ENCODE measurements at regions not wholly inside any gene's neighbourhood (a gene's known extent, or its start where the extent isn't known, plus 50 kb on each side); places are given as distances from the start of the nearest gene placed in this dataset.

GRCh38 chr13:80123945-80124344 is 217.0 kb downstream of the SPRY2 start:
- DNase-seq (no peak), ATAC-seq (ENCODE audit: low read depth in 2 of 2) (no peak)
- no peaks in the 10 kb centered on the region for H3K27me3 Mint-ChIP-seq
- no peaks in the 10 kb centered on the region for H3K9me3 Mint-ChIP-seq
- H3K36me3 Mint-ChIP-seq, result no peaks in the 10 kb centered on the region
- no peaks in the 10 kb centered on the region for H3K4me1 Mint-ChIP-seq
- H3K4me3 Mint-ChIP-seq, result no peak overlapping the region
- H3K27ac Mint-ChIP-seq, result no peak overlapping the region

GRCh38 chr13:80121038-80121437 is 219.9 kb downstream of the SPRY2 start:
- ATAC-seq (ENCODE audit: low read depth in 2 of 2) (no peak), DNase-seq (no peak)
- H3K4me3 Mint-ChIP-seq, result no peak overlapping the region
- H3K9me3 Mint-ChIP-seq, result no peaks in the 10 kb centered on the region
- H3K27ac Mint-ChIP-seq, result no peak overlapping the region
- no peaks in the 10 kb centered on the region for H3K36me3 Mint-ChIP-seq
- H3K4me1 Mint-ChIP-seq, result no peaks in the 10 kb centered on the region
- H3K27me3 Mint-ChIP-seq, result no peaks in the 10 kb centered on the region

DNA sequence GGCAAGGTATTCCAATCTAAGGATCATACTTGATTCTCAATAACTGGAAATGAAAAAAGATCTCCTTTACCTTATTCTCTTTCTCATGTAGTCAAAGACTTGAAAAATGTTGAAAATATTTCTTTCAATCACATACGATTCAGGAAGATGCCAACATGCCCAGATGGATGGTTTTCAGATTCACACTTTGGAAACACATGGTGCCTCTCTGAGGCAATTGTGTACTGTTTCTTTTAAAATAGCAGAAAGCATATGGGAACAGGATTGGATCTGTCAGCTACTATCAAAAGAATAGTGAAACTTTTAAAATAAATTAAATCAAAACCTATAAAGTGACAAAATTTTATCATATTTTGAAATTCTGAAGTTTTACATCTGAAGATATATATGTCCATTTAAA is 222.4 kb downstream of the SPRY2 start:
- H3K36me3 Mint-ChIP-seq, result no peaks in the 10 kb centered on the region
- no peak overlapping the region for H3K27ac Mint-ChIP-seq
- no peak overlapping the region for H3K4me3 Mint-ChIP-seq
- H3K27me3 Mint-ChIP-seq, result no peaks in the 10 kb centered on the region
- no peaks in the 10 kb centered on the region for H3K9me3 Mint-ChIP-seq
- H3K4me1 Mint-ChIP-seq, result no peaks in the 10 kb centered on the region
- DNase-seq (no peak), ATAC-seq (ENCODE audit: low read depth in 2 of 2) (no peak)

DNA sequence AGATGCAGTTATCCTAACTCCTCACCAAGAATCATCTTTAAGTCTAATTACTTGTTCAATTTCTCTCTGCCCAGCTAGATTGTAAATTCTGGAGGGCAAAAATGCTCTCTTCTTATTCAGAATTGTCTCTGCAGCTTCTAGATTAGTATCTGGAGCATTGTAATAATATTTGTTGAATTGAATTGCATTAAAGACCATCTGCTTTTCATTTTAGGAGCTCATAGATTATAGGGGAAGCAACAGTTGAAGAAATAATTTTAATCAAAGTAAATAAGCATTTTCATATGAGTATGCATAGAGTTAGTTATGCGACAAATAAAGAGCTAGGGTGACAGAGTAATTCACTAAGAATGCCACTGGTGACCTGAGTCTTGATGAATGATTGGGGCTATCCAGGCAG is 222.8 kb downstream of the SPRY2 start:
- no peaks in the 10 kb centered on the region for H3K4me1 Mint-ChIP-seq
- no peaks in the 10 kb centered on the region for H3K27me3 Mint-ChIP-seq

DNA sequence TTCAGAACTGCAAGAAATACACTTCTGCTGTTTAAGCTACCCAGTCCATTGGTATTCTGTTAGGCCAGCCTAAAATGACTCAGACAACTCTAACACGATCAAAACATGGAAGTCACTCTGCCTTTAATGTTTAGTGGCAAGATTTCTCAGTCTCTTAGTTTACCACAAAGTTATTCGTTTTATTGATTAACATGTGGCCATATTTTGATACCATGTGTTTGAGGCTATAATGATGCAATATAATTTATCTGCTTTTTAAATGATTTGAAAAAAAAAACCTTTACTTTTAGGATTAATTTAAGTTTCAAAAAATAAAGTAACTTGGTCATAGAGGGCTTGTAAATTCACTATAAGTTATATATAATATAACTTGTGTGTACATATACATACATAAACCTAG is 223.4 kb downstream of the SPRY2 start:
- no peak overlapping the region for H3K27ac Mint-ChIP-seq
- no peak for DNase-seq

More for the DNA sequence above, 222.8 kb downstream of the SPRY2 start:
- DNase-seq, result no peak
- no peak for ATAC-seq (ENCODE audit: low read depth in 2 of 2)
- H3K4me3 Mint-ChIP-seq, result no peak overlapping the region
- no peaks in the 10 kb centered on the region for H3K36me3 Mint-ChIP-seq
- H3K9me3 Mint-ChIP-seq, result no peaks in the 10 kb centered on the region
- H3K27ac Mint-ChIP-seq, result no peak overlapping the region

DNA sequence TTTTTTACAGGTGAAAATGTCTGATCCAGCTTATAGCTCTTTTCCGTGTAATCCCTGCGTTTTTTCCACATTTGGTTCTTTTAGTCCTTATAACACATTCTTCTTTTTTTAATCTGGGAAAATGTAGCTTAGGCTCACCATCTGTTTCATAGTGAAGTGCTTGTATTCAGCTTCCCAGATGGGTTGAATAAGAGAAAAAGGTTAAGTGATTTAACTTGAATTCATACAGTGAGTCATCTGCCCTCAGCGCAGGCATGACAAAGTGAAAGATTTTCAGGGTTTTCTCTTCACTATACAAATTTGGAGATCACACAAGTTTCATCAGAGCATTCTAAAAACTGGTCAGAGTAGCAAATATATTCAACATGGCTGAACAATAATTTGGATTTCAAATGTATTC is 224.8 kb downstream of the SPRY2 start:
- H3K27ac Mint-ChIP-seq, result peak overlapping the region in 1 of 6 donors; percentile 51

More for the DNA sequence above, 223.4 kb downstream of the SPRY2 start:
- H3K4me1 Mint-ChIP-seq, result no peaks in the 10 kb centered on the region
- no peaks in the 10 kb centered on the region for H3K9me3 Mint-ChIP-seq
- H3K27me3 Mint-ChIP-seq, result no peaks in the 10 kb centered on the region
- H3K4me3 Mint-ChIP-seq, result no peak overlapping the region
- H3K36me3 Mint-ChIP-seq, result no peaks in the 10 kb centered on the region
- ATAC-seq (ENCODE audit: low read depth in 2 of 2), result no peak

DNA sequence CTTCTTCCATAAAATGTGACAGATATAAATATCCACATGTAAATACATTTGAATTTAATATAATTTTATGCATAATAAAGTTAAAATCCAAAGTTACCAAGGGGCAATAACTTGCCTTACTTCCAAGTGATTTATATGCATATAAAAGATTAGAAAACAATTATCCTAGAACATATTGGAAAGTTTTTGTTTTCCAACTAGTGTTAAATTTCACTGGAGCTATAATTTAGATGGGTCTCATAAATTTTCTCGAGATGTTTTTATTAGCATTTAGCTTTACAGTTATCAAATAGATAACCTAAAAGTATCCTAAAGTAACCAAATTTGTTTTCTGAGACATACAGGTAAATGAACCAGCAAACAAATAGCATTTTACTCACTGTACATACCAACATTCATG is 225.3 kb downstream of the SPRY2 start:
- H3K9me3 Mint-ChIP-seq, result no peaks in the 10 kb centered on the region
- no peak for ATAC-seq (ENCODE audit: low read depth in 2 of 2)

More for the DNA sequence above, 224.8 kb downstream of the SPRY2 start:
- ATAC-seq (ENCODE audit: low read depth in 2 of 2) (no peak), DNase-seq (no peak)
- H3K4me1 Mint-ChIP-seq, result no peaks in the 10 kb centered on the region
- no peaks in the 10 kb centered on the region for H3K36me3 Mint-ChIP-seq
- no peaks in the 10 kb centered on the region for H3K27me3 Mint-ChIP-seq
- H3K4me3 Mint-ChIP-seq, result no peak overlapping the region
- H3K9me3 Mint-ChIP-seq, result no peaks in the 10 kb centered on the region

GRCh38 chr13:80113714-80114454 is 227.0 kb downstream of the SPRY2 start:
- Mint-ChIP-seq H3K27me3 (peaks cover 0 to 5% (median 0%) of the 10 kb centered on the region in 3 donors), H3K36me3 (no peaks in the 10 kb centered on the region), H3K4me3 (no peak overlapping the region), H3K4me1 (no peaks in the 10 kb centered on the region), H3K9me3 (peaks cover 0 to 5% (median 0%) of the 10 kb centered on the region in 7 donors), H3K27ac (no peak overlapping the region)
- no peak for ATAC-seq (ENCODE audit: low read depth in 2 of 2)
- DNase-seq, result no peak

More for the DNA sequence above, 225.3 kb downstream of the SPRY2 start:
- no peak for DNase-seq
- Mint-ChIP-seq H3K4me1 (no peaks in the 10 kb centered on the region), H3K27ac (no peak overlapping the region), H3K27me3 (no peaks in the 10 kb centered on the region), H3K36me3 (no peaks in the 10 kb centered on the region), H3K4me3 (no peak overlapping the region)

GRCh38 chr13:80109303-80109702 is 231.6 kb downstream of the SPRY2 start:
- H3K36me3 Mint-ChIP-seq, result no peaks in the 10 kb centered on the region
- DNase-seq (no peak), ATAC-seq (ENCODE audit: low read depth in 2 of 2) (no peak)
- no peak overlapping the region for H3K4me3 Mint-ChIP-seq
- no peaks in the 10 kb centered on the region for H3K4me1 Mint-ChIP-seq
- peaks cover 0 to 9% (median 0%) of the 10 kb centered on the region in 7 donors for H3K9me3 Mint-ChIP-seq
- no peak overlapping the region for H3K27ac Mint-ChIP-seq
- H3K27me3 Mint-ChIP-seq, result peaks cover 0 to 12% (median 8%) of the 10 kb centered on the region in 3 donors

GRCh38 chr13:80105350-80105749 is 235.6 kb downstream of the SPRY2 start:
- DNase-seq, result no peak
- Mint-ChIP-seq H3K9me3 (peaks cover 0 to 9% (median 0%) of the 10 kb centered on the region in 7 donors), H3K4me1 (no peaks in the 10 kb centered on the region), H3K27ac (no peak overlapping the region), H3K27me3 (peaks cover 0 to 12% (median 8%) of the 10 kb centered on the region in 3 donors), H3K36me3 (no peaks in the 10 kb centered on the region), H3K4me3 (no peak overlapping the region)
- ATAC-seq (ENCODE audit: low read depth in 2 of 2), result no peak

DNA sequence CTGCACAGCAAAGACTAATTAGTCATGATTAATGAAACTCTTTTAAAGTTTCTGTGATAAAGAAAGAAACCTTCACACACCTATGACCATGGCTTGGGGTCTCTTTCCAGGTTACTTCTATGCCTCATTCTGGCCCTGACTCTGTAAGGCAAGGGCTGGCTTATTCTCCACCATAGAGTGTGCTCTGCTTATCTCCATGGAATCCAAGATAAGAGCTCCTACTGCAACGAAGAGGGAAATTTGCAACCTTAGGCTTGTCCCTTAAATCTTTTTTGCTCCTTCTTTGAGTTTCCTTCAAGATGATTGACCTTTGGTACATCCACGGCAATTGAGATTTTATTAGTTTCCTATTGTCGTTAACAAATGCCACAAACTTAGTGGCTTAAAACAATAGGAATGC is 239.9 kb downstream of the SPRY2 start:
- Mint-ChIP-seq H3K36me3 (no peaks in the 10 kb centered on the region), H3K27me3 (no peaks in the 10 kb centered on the region), H3K4me1 (no peaks in the 10 kb centered on the region), H3K4me3 (no peak overlapping the region), H3K27ac (no peak overlapping the region), H3K9me3 (no peaks in the 10 kb centered on the region)
- DNase-seq, result no peak
- no peak for ATAC-seq (ENCODE audit: low read depth in 2 of 2)

DNA sequence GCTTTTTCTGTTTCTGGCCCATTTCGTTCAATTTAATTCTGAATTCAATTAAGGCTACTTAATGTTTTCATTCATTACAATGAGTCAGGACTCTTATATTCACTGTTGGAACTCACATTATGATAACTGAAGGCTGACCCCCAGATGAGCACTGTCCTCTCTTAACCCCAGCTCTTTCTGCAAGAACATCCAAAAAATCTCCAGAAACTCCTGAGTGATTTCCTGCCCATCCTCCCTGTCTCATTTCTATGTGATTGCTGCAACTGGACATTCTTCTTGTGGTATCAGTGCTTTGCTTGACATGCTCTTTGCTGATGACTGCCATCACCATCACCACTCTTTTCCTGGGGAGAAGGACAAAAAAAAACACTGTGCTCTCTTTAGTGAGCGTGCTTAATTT is 240.3 kb downstream of the SPRY2 start:
- Mint-ChIP-seq H3K9me3 (no peaks in the 10 kb centered on the region), H3K27me3 (no peaks in the 10 kb centered on the region), H3K27ac (no peak overlapping the region), H3K36me3 (no peaks in the 10 kb centered on the region), H3K4me1 (no peaks in the 10 kb centered on the region), H3K4me3 (no peak overlapping the region)
- no peak for DNase-seq
- no peak for ATAC-seq (ENCODE audit: low read depth in 2 of 2)

GRCh38 chr13:80097561-80097960 is 243.4 kb downstream of the SPRY2 start:
- Mint-ChIP-seq H3K4me3 (no peak overlapping the region), H3K27ac (no peak overlapping the region), H3K36me3 (no peaks in the 10 kb centered on the region), H3K4me1 (no peaks in the 10 kb centered on the region), H3K27me3 (no peaks in the 10 kb centered on the region), H3K9me3 (no peaks in the 10 kb centered on the region)
- DNase-seq (no peak), ATAC-seq (ENCODE audit: low read depth in 2 of 2) (no peak)

DNA sequence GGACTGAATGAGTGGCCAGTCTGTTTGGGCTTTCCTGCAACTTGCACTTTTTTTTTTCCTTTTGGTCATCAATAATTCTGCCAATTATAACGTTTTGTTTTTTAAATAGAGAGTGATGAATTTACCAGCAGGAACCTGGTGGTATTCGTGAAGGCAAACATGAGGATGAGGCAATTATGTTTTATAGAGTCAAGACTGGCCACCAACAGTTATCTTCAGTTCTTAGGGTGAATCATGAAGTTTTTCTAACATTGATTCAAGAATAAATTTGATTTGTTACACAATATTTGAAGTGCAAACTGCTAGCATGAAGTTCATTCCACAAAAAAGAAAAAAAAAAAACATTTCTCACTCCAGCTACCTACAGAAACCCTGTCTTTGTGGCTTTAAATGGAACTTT is 244.5 kb downstream of the SPRY2 start:
- ATAC-seq (ENCODE audit: low read depth in 2 of 2), result no peak
- H3K36me3 Mint-ChIP-seq, result no peaks in the 10 kb centered on the region

DNA sequence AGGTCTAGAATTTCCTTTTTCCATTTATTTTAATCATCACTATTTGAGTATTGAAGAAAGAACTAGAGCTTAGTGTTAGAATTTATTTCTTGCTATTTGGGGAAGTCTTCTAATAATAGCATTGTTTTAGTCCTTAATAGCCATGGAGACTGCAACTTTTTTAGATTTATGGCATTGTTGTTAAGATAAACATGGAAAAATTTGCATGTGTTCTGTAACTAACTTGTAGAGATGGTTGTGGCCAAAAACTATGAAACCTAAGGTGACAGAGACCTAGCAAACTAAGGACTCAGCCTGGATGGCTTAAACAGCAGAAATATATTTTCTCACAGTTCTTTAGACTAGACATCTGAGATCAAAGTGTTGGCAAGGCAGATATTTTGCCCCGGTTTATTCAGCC is 246.4 kb downstream of the SPRY2 start:
- no peaks in the 10 kb centered on the region for H3K9me3 Mint-ChIP-seq
- no peak overlapping the region for H3K4me3 Mint-ChIP-seq
- H3K4me1 Mint-ChIP-seq, result no peaks in the 10 kb centered on the region
- ATAC-seq (ENCODE audit: low read depth in 2 of 2), result no peak
- no peak for DNase-seq
- H3K27me3 Mint-ChIP-seq, result no peaks in the 10 kb centered on the region
- H3K27ac Mint-ChIP-seq, result no peak overlapping the region
- no peaks in the 10 kb centered on the region for H3K36me3 Mint-ChIP-seq

More for the DNA sequence above, 244.5 kb downstream of the SPRY2 start:
- Mint-ChIP-seq H3K27ac (no peak overlapping the region), H3K4me3 (no peak overlapping the region), H3K27me3 (no peaks in the 10 kb centered on the region), H3K9me3 (no peaks in the 10 kb centered on the region), H3K4me1 (no peaks in the 10 kb centered on the region)
- no peak for DNase-seq
